Activated CD4-positive, CD25-positive, alpha-beta regulatory T cell treated with anti-CD3 and anti-CD28 coated beads, Interleukin-2, amount 50 U/mL, for 16 hours (primary cell): ENCODE measurements at regions not wholly inside any gene's neighbourhood (a gene's known extent, or its start where the extent isn't known, plus 50 kb on each side); places are given as distances from the start of the nearest gene placed in this dataset.
"Not testable (repeated sequence)": the region's sequence is repeated elsewhere in the genome, so short reads cannot be mapped to it uniquely, and the experiment has no call there.

Experiments used
- DNase-seq: peaks from one replicate; pipeline ENCODE4 v3.0.0-alpha.2; 2020; ENCODE audit warnings: low read depth, low spot score

DNA sequence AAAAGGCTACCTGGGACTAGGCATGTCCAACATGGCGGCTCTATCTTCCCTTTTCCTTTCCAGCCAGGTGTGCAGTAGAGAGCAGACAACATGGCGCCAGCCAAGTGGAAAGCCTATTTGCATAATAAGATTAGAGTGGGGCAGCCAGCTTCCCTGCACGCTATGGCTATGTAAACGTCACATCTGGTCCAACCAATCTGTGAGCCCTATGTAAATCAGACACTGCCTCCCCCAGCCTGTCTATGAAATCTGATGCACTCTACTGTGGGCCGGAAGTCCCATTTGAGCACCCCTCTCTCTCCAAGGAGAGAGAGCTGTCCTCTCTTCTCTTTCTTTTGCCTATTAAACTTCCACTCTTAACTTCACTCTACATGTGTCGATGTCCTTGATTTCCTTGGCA lies 984.9 kb upstream of the AUTS2 start:
- no peak for DNase-seq

DNA sequence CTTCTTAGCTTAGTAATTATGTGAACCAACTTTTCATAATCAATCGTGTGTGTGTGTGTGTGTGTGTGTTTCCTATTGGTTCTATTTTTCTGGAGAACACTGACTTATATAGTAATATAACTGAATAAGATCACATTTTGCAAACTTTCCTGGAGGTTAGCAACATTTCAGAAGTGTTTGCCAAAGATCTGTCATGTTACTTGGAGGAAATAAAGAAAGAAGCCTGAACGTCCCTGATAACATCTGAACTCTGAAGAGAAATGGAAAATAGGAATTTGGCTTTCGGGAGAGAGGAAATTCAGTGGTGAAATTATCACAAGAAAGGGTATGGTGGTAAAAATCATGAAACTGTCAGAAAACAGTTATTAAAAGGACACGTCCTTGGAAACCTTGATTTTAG lies 984.4 kb upstream of the AUTS2 start:
- DNase-seq = no peak

DNA sequence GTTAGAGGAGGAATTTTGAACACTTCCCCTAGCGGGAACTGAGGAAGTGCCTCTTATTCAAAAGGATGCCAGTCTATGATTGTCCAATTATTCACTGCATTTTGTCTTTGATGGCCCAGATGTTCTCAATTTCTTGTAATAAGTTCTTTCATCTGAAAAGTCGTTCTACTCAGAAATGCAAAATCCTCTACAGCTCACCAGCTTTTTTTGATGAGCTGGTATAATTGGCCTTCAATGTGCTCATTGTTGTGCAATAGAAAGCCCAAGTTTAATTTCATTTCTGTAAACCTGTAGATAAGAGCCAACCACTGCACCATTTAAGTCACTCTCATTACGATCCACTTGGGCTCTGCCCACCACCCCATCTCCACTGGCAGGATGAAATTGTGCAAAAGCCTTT lies 978.7 kb upstream of the AUTS2 start:
- no peak for DNase-seq

GRCh38 chr7:68622500-68622899 lies 975.8 kb upstream of the AUTS2 start:
- no peak for DNase-seq

- no peak for DNase-seq
Measured at GRCh38 chr7:68623030-68623429, 975.2 kb upstream of the AUTS2 start.

DNA sequence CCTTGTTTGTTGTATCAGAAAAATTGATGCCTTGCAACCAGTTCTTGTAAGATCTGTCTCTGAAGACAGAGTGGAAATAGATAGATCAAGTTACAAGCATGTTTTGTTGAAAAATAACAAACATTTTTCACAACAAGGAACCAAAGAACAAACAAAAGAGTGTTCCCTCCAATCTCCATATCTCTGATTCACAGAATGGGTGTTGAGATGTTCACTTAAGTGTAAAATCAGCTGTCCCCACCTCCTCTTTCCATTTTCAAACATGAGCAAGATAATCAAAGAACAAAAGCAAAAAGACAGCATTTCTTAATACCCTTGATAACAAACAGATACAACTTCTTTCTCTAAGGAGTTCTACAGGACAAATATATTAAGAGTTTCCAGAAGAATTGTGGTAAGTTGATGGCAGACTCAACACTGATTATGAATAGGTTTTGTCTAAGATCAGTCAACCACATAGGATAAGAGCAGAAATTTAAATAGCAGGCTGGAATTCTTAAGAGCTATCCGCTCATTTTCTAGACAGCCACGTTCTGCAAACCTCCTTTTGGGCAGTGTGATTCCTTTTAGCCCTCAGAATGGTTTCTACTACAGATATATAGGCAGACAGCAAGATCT lies 970.9 kb upstream of the AUTS2 start:
- DNase-seq = no peak

DNA sequence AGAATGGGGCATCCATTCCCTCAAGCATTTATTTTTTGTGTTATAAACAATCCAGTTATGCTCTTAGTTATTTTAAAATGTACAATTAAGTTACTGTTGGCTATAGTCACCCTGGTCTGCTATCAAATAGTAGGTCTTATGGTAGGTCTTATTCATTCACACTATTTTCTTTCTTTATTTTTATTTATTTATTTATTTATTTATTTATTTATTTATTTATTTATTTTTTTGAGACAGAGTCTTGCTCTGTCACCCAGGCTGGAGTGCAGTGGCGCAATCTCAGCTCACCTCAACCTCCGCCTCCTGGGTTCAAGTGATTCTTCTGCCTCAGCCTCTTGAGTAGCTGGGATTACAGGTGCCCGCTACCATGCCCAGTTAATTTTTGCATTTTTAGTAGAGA lies 967.4 kb upstream of the AUTS2 start:
- not testable (repeated sequence) for DNase-seq

DNA sequence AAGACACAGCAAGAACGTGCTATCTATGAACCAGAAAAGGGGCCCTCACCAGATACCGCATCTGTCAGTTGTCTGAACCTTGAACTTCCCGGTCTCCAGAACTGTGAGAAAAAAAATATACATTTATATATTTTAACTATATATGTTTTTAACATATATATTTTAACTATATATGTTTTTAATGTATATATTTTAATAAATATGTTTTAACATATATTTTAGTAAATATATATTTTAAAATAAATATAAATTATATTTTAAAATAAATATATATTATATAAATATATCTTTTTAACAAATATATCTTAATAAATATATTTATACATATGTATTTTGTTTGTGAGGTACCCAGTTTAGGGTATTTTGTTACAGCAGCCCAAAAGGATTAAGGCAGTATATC lies 958.2 kb upstream of the AUTS2 start:
- DNase-seq = no peak

GRCh38 chr7:68642727-68643126 lies 955.5 kb upstream of the AUTS2 start:
- DNase-seq = no peak

GRCh38 chr7:68663392-68663791 lies 934.9 kb upstream of the AUTS2 start:
- no peak for DNase-seq

GRCh38 chr7:68671046-68671445 lies 927.2 kb upstream of the AUTS2 start:
- no peak for DNase-seq

- DNase-seq = no peak
Measured at GRCh38 chr7:68671671-68672070, 926.6 kb upstream of the AUTS2 start.

DNA sequence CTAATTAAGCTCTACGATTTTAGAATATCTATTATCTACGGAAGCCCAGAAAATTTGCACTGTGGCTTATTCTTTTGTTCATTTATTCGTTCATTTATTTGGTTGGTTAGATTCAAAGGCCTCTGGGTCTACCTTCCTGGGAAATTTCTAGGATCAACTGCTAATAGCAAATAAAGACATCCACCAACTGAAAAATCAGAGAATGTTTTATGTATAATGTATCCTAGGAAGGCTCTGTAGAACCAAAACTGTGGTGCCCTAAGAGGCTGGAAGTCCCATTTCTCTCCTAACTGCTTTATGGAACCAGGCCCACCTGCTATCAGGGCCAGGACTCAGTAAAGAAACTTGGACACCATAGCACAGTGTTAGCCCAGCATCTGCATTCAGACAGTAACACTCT lies 923.4 kb upstream of the AUTS2 start:
- no peak for DNase-seq

- DNase-seq = no peak
Measured at GRCh38 chr7:68676813-68677535, 921.3 kb upstream of the AUTS2 start.

DNA sequence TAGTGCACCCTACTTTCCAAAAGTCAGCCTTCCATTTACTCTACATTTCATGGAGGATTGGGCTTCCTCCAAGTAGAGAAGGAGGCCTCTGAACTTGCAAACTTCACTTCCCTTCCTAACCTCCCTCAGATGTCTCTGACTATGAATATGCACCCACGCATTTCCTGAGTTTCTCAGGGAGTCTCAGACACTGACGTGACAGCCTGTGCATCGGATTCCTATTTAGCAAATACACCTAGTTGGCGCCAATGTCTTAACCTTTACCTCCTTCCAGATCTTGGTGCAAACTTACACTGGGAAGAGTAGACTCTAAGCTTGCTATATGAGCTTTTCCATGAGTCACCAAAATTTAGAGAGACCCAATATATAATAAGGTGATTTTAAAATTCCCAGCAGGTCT lies 920.1 kb upstream of the AUTS2 start:
- no peak for DNase-seq

- DNase-seq = no peak
Measured at GRCh38 chr7:68679459-68680234, 918.6 kb upstream of the AUTS2 start.

- no peak for DNase-seq
Measured at GRCh38 chr7:68680235-68680872, 917.9 kb upstream of the AUTS2 start.

GRCh38 chr7:68682910-68683309 lies 915.4 kb upstream of the AUTS2 start:
- no peak for DNase-seq

DNA sequence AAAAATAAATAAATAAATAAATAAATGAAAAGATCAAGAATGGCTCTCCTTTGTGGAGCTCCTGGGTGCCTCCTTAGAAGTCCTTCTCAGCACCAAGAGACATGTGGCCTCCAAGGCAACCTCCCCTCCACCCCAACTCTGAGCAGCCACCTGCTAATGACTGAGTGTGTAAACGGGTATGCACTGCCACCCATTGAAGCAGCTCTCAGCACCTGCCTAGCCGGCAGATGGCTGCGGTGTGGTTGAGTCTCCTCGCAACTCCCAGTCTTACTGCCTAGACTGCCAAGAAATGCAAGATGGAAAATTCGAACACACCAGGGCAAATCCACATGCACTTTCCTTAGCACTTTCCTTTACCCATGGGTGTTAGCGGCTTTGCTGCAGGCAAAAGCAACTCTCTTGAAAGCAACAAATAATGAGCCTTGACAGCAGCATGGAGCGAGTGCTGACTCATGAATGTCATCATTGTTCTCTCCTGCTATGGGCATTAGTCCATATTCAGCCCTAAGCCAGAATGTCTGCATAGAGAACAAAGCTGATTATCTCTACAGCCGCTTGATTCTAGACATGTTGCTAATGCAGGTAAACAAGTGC lies 913.9 kb upstream of the AUTS2 start:
- no peak for DNase-seq

DNA sequence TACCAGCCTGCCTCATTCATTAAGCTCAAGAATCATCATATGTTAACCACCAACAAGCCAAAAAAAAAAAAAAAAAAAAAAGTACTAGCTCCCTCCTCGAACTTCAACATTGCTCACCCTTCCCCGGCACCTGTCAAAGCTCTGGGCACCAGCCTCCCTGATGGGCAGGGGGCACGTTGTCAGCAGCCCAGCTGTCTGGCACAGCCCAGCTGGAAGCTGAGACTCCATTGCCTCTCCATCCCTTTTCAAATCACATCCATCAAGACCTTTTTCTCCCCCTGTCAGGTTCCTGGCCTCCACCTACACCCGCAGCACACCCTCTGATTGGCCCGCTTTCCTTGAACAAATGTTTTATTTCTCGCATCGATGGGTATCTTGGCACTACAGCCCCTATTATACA lies 913.3 kb upstream of the AUTS2 start:
- DNase-seq = no peak

- no peak for DNase-seq
Measured at GRCh38 chr7:68688416-68689086, 909.7 kb upstream of the AUTS2 start.

DNA sequence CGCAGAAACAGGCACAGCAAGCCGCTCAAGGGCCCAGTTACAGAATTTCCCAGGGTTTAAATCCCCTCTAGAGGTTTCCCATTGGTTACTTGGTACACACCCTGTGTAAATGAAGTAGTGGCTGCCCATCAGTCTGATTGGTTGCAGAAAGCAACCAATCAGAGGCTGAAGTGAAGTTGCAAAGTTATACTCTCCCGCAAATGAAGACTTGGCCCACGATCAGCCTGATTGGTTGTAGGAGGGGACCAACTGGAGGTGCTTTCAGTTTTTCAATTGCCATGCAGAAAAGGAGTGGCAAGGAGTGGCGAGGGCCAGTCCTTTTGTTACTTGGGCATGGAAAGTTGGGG lies 909.2 kb upstream of the AUTS2 start:
- no peak for DNase-seq
